Rectal smooth muscle tissue (tissue), 1 donor: ENCODE measurements at regions not wholly inside any gene's neighbourhood (a gene's known extent, or its start where the extent isn't known, plus 50 kb on each side); places are given as distances from the start of the nearest gene placed in this dataset.

Source experiments
- H3K27ac ChIP-seq: one replicate; pipeline ENCODE4 v1.7.0; 2013; ENCODE audit warnings: low read depth, low read length, inconsistent platforms
- H3K27me3 ChIP-seq: one replicate; pipeline ENCODE4 v1.7.0; 2013; ENCODE audit warnings: low read length; ENCODE audit not compliant: control insufficient read depth, insufficient read depth
- H3K36me3 ChIP-seq: one replicate; pipeline ENCODE4 v1.7.0; 2013; ENCODE audit warnings: low read length; ENCODE audit not compliant: control insufficient read depth, insufficient read depth
- H3K4me1 ChIP-seq: one replicate; pipeline ENCODE4 v1.7.0; 2013; ENCODE audit warnings: low read length; ENCODE audit not compliant: control insufficient read depth, insufficient read depth
- H3K4me3 ChIP-seq: one replicate; pipeline ENCODE4 v1.7.0; 2013; ENCODE audit warnings: low read length
- H3K9ac ChIP-seq: one replicate; pipeline ENCODE4 v1.7.0; 2013; ENCODE audit warnings: low read length

DNA sequence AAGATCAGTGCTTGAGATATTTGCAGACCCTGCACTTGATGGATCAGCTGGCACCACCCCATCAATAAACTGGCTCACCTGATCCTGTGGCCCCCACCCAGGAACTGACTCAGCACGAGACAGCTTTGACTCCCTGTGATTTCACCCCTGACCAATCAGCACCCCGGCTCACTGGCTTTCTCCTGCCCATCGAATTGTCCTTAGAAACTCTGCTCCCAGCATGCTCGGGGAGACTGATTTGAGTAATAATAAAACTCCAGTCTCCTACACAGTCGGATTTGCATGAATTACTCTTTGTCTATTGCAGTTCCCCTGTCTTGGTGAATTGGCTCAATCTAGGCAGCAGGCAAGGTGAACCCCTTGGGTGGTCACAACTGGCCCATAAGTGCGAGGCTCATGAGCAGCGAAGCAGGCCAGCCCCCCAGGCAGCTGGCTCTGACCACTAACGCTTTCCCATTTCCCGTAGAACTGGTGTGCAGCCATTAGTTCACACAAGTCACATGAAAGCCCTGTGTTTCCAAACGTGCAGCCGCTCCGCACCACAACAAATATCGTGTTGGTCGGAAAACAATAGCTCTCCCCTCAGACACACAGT, 79.6 kb downstream of the RSPH3 start:
- no peak overlapping the region for H3K9ac ChIP-seq
- no peak overlapping the region for H3K4me3 ChIP-seq
- H3K27ac ChIP-seq: no peak overlapping the region
- H3K27me3 ChIP-seq: no peaks in the 10 kb centered on the region
- H3K4me1 ChIP-seq: no peaks in the 10 kb centered on the region
- no peaks in the 10 kb centered on the region for H3K36me3 ChIP-seq

DNA sequence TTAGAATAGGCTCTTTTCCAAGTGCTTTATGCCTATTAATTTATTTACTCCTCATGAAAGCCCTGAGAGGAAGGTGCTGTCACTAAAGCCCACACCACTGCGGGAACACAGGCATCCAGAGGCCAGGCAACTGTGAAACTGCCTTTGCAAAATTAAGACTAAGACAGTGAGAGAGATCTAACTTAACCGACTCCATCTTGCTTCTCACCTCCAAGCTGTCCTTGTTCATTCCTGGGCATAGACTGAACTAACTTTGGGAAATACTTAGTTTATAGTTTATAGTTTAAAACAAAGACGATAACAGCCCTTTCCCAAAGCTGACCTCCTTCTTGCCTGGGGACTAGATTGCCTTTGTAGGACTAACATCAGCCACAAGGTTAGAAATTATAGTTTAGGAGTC, 80.1 kb downstream of the RSPH3 start:
- no peaks in the 10 kb centered on the region for H3K36me3 ChIP-seq
- H3K9ac ChIP-seq: no peak overlapping the region
- H3K4me3 ChIP-seq: no peak overlapping the region
- no peaks in the 10 kb centered on the region for H3K4me1 ChIP-seq
- H3K27me3 ChIP-seq: no peaks in the 10 kb centered on the region
- no peak overlapping the region for H3K27ac ChIP-seq

- H3K27me3 ChIP-seq: no peaks in the 10 kb centered on the region
- no peaks in the 10 kb centered on the region for H3K36me3 ChIP-seq
- H3K4me1 ChIP-seq: no peaks in the 10 kb centered on the region
- no peak overlapping the region for H3K27ac ChIP-seq
- H3K4me3 ChIP-seq: no peak overlapping the region
- H3K9ac ChIP-seq: no peak overlapping the region
These were observed 83.4 kb downstream of the RSPH3 start for GRCh38 chr6:158916617-158917016.

DNA sequence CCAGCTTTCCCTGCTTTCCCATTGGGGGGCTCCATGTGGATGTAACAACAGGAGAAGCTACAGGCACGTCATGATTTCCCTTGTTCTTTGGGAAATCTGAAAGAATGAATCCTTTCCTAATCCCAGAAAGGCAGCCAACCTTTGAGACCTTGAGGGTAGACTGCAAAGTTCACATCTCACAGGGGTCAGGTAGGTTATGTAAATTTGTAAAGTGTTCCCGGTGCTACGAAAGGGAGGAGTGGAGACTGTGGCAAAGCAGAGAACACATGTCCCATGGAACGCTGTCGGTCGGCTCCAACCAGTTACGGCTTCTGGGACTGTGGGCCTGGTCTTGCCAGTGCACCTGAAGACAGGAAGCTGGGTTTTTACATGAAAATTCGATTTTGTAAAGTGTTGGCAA, 85.1 kb downstream of the RSPH3 start:
- Histone ChIP-seq H3K4me3 (no peak overlapping the region), H3K27ac (no peak overlapping the region), H3K9ac (no peak overlapping the region)

DNA sequence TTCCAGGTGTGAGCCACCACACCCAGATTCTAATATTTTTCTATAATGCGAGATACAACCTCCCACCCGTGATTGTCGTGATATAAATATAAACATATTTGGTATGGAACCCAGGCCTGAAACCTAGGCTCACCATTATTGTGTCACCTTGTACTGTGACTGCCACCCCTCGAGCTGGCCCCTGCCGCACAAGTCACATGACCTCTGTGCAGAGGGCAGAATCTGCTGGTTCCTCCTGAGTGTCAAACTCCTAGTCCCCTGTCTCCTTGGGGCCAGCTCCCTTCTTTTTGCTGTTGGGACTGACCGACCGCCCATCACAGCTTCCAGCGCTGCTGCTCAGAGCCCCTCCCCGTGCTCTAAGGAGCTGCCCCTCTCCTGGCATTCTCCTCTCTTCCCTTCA, 86.4 kb downstream of the RSPH3 start:
- H3K4me1 ChIP-seq: no peaks in the 10 kb centered on the region
- no peak overlapping the region for H3K4me3 ChIP-seq
- H3K27ac ChIP-seq: no peak overlapping the region
- H3K27me3 ChIP-seq: no peaks in the 10 kb centered on the region
- H3K9ac ChIP-seq: no peak overlapping the region
- H3K36me3 ChIP-seq: no peaks in the 10 kb centered on the region

More for the DNA sequence above, 85.1 kb downstream of the RSPH3 start:
- Histone ChIP-seq H3K36me3 (no peaks in the 10 kb centered on the region), H3K4me1 (no peaks in the 10 kb centered on the region), H3K27me3 (no peaks in the 10 kb centered on the region)

GRCh38 chr6:158912655-158913054, 87.3 kb downstream of the RSPH3 start:
- H3K4me1 ChIP-seq: no peaks in the 10 kb centered on the region
- H3K36me3 ChIP-seq: no peaks in the 10 kb centered on the region
- H3K27ac ChIP-seq: no peak overlapping the region
- H3K27me3 ChIP-seq: no peaks in the 10 kb centered on the region
- no peak overlapping the region for H3K4me3 ChIP-seq
- H3K9ac ChIP-seq: no peak overlapping the region

DNA sequence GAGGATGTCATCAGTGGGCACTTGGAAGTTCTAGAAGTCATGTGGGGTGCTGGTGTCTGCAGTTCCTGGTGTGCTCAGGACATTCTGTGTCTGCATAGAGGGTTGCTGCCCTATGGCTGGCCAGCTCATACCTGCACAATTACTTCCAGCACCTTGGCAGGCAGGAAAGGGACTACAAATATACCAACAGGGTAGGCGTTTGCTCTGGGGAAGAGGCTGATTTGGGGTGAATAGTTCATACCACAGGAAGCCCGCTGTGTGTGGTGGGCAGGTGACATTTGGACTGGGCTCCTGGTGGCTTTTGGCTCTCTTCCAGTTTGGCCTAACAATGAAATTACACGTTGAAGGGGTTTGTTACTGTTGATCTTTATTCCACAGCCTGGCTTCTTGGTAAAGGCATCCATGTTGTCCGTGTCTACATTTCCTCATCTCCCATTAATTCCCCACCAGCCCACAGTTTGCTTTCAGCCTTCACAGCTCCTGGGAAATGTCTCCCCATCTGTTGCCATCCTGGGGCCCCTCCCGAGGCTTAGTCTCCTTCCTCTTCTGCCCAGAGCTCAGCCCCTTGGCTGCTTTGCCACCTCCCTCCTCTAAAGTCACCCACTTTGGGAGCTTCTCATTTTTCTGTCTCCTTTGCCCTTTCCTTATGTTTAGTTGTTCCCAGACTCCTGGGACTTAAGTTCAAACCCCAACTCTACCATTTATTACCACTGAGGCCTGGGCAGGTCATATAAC, 88.1 kb downstream of the RSPH3 start:
- Histone ChIP-seq H3K9ac (no peak overlapping the region), H3K27me3 (no peaks in the 10 kb centered on the region), H3K4me3 (no peak overlapping the region), H3K27ac (no peak overlapping the region), H3K36me3 (no peaks in the 10 kb centered on the region), H3K4me1 (no peaks in the 10 kb centered on the region)

DNA sequence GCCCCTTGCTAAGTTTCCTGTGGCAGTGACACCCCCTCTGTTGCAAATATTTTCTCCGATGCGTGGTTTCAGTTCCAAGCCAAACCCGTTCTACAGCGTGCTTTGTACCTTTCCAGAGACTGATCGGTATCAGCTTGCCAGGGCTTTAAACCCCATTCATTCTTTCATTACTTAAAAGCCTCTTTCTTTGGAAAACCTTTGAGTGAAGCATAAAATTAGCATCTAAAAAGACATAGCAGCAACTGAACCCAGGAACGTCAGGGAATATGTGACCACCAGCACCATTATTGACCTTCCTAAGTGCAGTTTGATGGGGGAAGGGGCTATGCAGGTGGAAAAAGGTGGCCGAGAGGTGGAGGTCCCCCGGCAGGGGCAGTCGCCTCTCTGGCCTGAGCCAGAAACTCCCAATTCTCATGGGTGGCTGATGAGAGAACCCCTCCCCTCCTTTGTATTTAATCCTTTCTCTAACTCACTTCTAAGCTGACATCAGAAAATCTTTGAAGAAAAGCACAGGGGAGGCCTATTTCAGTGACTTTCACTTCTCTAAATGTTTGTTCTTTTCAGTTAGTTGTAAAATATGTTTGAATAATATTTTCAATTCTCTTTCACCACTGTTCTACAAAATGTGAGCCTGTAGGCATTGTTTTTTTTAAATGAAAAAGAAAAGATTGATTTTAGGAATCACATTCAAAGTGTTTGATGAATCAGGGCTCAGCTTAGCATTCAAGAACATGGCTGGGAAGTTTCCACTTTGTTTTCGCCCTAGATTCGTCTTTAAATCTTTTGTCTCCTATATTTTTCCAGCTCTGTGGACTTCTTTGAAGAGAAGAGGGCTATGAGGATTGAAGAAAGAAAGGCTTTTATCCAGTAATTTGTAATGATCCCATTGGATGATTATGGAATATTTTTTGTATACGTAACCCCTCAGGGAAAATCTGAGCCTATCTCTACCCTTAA, 89.2 kb downstream of the RSPH3 start:
- Histone ChIP-seq H3K9ac (peak overlapping the region; percentile 24), H3K36me3 (no peaks in the 10 kb centered on the region), H3K27ac (no peak overlapping the region), H3K4me1 (no peaks in the 10 kb centered on the region), H3K4me3 (peak overlapping the region; percentile 21), H3K27me3 (no peaks in the 10 kb centered on the region)

DNA sequence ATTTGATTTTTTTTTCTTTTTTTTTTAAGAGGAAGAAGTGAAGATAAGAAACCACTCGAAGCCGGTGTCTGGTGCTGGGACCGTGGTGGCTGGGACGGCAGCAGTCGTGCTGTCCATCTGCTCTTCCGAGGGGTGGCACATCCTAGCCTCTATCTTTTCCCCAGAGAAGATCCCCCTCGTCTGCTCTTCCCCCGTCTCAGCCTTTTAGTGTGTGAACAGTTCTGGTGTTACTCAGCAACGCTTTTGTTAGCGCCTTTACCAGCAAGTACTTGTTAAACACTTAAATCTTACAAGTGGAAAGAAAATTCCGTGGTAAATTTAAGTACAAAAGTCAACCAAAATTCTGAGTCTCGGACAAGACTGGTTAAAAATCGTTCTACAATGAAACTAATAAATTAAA, 90.1 kb downstream of the RSPH3 start:
- Histone ChIP-seq H3K27ac (no peak overlapping the region), H3K4me1 (no peaks in the 10 kb centered on the region), H3K9ac (no peak overlapping the region), H3K36me3 (no peaks in the 10 kb centered on the region), H3K27me3 (no peaks in the 10 kb centered on the region), H3K4me3 (no peak overlapping the region)

- no peaks in the 10 kb centered on the region for H3K36me3 ChIP-seq
- no peak overlapping the region for H3K9ac ChIP-seq
- H3K27ac ChIP-seq: no peak overlapping the region
- H3K27me3 ChIP-seq: no peaks in the 10 kb centered on the region
- H3K4me1 ChIP-seq: no peaks in the 10 kb centered on the region
- no peak overlapping the region for H3K4me3 ChIP-seq
These were observed 89.4 kb upstream of the EZR start for GRCh38 chr6:158908606-158909005.

DNA sequence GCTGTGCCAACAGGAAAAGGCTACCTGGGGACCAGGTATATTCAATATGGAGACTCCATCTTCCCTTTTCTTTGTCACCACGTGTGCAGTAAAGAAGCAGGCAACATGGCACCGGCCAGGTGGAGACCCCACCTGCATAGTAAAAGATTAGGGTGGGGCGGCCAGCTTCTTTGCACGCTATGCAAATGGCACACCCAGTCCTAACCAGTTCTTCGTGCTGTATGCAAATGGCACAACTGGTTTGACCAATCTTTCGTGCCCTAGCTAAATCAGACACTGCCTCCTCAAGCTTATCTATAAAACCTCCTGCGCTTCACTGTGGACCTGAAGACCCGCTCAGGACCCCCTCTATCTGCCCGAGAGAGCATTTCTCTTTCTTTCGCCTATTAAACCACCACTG, 88.8 kb upstream of the EZR start:
- Histone ChIP-seq H3K27ac (no peak overlapping the region), H3K36me3 (no peaks in the 10 kb centered on the region), H3K27me3 (no peaks in the 10 kb centered on the region), H3K9ac (no peak overlapping the region), H3K4me3 (no peak overlapping the region), H3K4me1 (no peaks in the 10 kb centered on the region)

GRCh38 chr6:158906926-158907325, 87.8 kb upstream of the EZR start:
- Histone ChIP-seq H3K4me3 (no peak overlapping the region), H3K27me3 (no peaks in the 10 kb centered on the region), H3K27ac (no peak overlapping the region), H3K4me1 (no peaks in the 10 kb centered on the region), H3K36me3 (no peaks in the 10 kb centered on the region), H3K9ac (no peak overlapping the region)
